Activated T-cell treated with anti-CD3 and anti-CD28 coated beads, Interleukin-2, amount 50 U/mL, for 72 hours (primary cell): ENCODE measurements at regions not wholly inside any gene's neighbourhood (a gene's known extent, or its start where the extent isn't known, plus 50 kb on each side); places are given as distances from the start of the nearest gene placed in this dataset.

Source experiments
- ATAC-seq, 2 donors: fragments of 150-1000 bp; cut with Tn5 transposase; replicated peaks in 1 of 2; 2 replicates each; pipeline ENCODE4 v1.10.0; 2021; ENCODE audit warnings: moderate library complexity in 2 of 2, mild to moderate bottlenecking in 1 of 2
- DNase-seq, 2 donors: peaks; one replicate each; pipeline ENCODE4 v3.0.0; 2021 to 2022; ENCODE audit warnings: mixed read lengths in 1 of 2
- H3K27ac Mint-ChIP-seq: one replicate; pipeline ENCODE4 v1.8.0; 2022; ENCODE audit warnings: mild to moderate bottlenecking, moderate library complexity, mixed read lengths
- H3K27me3 Mint-ChIP-seq: one replicate; pipeline ENCODE4 v1.8.0; 2022; ENCODE audit warnings: low read depth, mixed read lengths
- H3K36me3 Mint-ChIP-seq, 2 donors: one replicate each; pipeline ENCODE4 v1.8.0; 2022; ENCODE audit warnings: mixed read lengths in 2 of 2, mild to moderate bottlenecking in 1 of 2; ENCODE audit not compliant: insufficient read depth in 2 of 2
- H3K4me1 Mint-ChIP-seq: one replicate; pipeline ENCODE4 v1.8.0; 2022; ENCODE audit warnings: low read depth, mixed read lengths
- H3K4me3 Mint-ChIP-seq, 2 donors: one replicate each; pipeline ENCODE4 v1.8.0; 2022; ENCODE audit warnings: mild to moderate bottlenecking in 2 of 2, mixed read lengths in 2 of 2, moderate library complexity in 2 of 2
- H3K9me3 Mint-ChIP-seq, 2 donors: one replicate each; pipeline ENCODE4 v1.8.0; 2022; ENCODE audit warnings: mixed read lengths in 2 of 2

GRCh38 chr2:66854298-66854697, 419.4 kb downstream of the MEIS1 start:
- Mint-ChIP-seq H3K4me1 (no peaks in the 10 kb centered on the region), H3K36me3 (peaks cover 0 to 2% of the 10 kb centered on the region in 2 donors), H3K9me3 (peaks cover 5 to 6% of the 10 kb centered on the region in 2 donors), H3K4me3 (no peak overlapping the region), H3K27me3 (no peaks in the 10 kb centered on the region), H3K27ac (no peak overlapping the region)
- ATAC-seq (no peak), DNase-seq (no peak)

GRCh38 chr2:66862885-66863650, 428.1 kb downstream of the MEIS1 start:
- Mint-ChIP-seq H3K4me1 (no peaks in the 10 kb centered on the region), H3K27me3 (no peaks in the 10 kb centered on the region), H3K36me3 (no peaks in the 10 kb centered on the region), H3K9me3 (no peaks in the 10 kb centered on the region), H3K27ac (no peak overlapping the region), H3K4me3 (no peak overlapping the region)
- DNase-seq (no peak), ATAC-seq (no peak)

- Mint-ChIP-seq H3K36me3 (peaks cover 0 to 2% of the 10 kb centered on the region in 2 donors), H3K4me1 (no peaks in the 10 kb centered on the region), H3K4me3 (no peak overlapping the region), H3K27me3 (no peaks in the 10 kb centered on the region), H3K27ac (no peak overlapping the region), H3K9me3 (peaks cover 5 to 8% of the 10 kb centered on the region in 2 donors)
- ATAC-seq (no peak), DNase-seq (no peak)
Observed at GRCh38 chr2:66865161-66865560, 430.2 kb downstream of the MEIS1 start.

GRCh38 chr2:66866331-66867062, 431.6 kb downstream of the MEIS1 start:
- no peaks in the 10 kb centered on the region for H3K4me1 Mint-ChIP-seq
- DNase-seq (no peak), ATAC-seq (no peak)
- H3K36me3 Mint-ChIP-seq: peaks cover 0 to 2% of the 10 kb centered on the region in 2 donors
- H3K27me3 Mint-ChIP-seq: no peaks in the 10 kb centered on the region
- no peak overlapping the region for H3K27ac Mint-ChIP-seq
- H3K9me3 Mint-ChIP-seq: peaks cover 5 to 8% of the 10 kb centered on the region in 2 donors
- H3K4me3 Mint-ChIP-seq: no peak overlapping the region

- Mint-ChIP-seq H3K27me3 (no peaks in the 10 kb centered on the region), H3K4me1 (no peaks in the 10 kb centered on the region), H3K4me3 (no peak overlapping the region), H3K9me3 (peaks cover 5 to 8% of the 10 kb centered on the region in 2 donors), H3K27ac (no peak overlapping the region), H3K36me3 (peaks cover 0 to 2% of the 10 kb centered on the region in 2 donors)
- DNase-seq (no peak), ATAC-seq (no peak)
Observed at GRCh38 chr2:66867063-66867441, 432.1 kb downstream of the MEIS1 start.

DNA sequence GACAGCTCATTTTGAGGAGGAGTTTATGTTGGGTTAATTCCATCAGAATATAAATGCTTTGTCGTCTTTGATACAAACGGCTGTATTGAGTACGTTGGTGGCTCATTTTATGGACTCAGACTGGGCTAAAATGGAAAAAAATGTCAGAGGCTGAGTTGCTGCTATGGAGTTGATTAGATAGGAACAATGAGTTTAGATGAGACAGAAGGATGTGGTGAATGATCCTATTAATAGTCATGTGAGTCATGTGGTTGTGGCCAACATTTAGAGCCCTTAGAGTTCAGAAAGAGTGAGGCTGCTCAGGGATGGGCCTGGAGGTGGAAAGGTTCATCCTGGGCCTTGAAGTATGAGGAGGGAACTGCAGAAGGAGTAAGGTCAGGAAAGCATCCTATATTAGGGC, 434.2 kb downstream of the MEIS1 start:
- H3K9me3 Mint-ChIP-seq: peaks cover 5 to 8% of the 10 kb centered on the region in 2 donors
- H3K36me3 Mint-ChIP-seq: peaks cover 0 to 2% of the 10 kb centered on the region in 2 donors
- no peak overlapping the region for H3K4me3 Mint-ChIP-seq
- no peak overlapping the region for H3K27ac Mint-ChIP-seq
- no peaks in the 10 kb centered on the region for H3K4me1 Mint-ChIP-seq
- DNase-seq (no peak), ATAC-seq (no peak)
- no peaks in the 10 kb centered on the region for H3K27me3 Mint-ChIP-seq

DNA sequence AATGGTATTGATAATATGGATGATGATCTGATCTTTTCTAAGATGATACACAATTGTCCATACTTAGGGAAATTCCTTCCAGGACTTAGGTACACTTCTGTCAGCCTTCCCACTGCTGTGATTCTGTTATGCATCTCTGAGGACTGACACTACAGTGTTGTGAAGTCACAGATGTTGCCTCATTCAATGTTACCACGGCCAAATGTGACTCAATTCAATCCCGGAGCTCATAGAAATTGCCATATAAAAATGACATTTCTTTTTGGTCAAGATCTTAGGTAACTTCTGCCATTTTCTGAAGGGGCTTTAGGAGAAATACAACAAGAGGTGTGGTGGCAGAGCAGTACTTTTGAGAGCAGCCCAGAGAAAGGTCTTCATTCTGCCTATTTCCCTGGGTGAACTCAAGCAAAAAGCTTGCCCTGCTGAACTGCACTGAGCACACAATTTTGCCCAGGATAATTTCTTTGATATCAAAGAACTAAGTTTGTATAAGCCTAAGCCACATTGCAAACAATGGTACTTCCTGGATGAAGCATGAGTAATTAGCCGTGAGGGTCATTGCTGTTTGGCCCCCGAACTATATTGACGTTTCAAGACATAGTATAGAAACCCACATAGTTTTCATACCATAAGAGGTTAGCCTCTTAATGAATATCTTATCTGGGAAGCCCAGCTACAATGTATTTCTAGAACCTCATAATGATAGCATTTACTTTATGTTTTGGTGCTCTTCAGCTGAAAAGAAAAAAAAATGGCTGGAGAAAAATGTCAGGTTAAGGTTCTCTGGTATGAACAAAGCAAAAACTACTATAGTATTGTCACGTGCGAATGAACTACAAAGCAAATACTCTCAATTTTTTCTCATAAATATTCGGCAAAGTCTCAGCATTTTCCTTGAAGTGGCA, 437.4 kb downstream of the MEIS1 start:
- DNase-seq: no peak
- no peak overlapping the region for H3K4me3 Mint-ChIP-seq
- H3K27ac Mint-ChIP-seq: no peak overlapping the region
- peaks cover 0 to 2% of the 10 kb centered on the region in 2 donors for H3K36me3 Mint-ChIP-seq
- H3K27me3 Mint-ChIP-seq: no peaks in the 10 kb centered on the region
- no peaks in the 10 kb centered on the region for H3K4me1 Mint-ChIP-seq
- no peak for ATAC-seq
- peaks cover 5 to 10% of the 10 kb centered on the region in 2 donors for H3K9me3 Mint-ChIP-seq

DNA sequence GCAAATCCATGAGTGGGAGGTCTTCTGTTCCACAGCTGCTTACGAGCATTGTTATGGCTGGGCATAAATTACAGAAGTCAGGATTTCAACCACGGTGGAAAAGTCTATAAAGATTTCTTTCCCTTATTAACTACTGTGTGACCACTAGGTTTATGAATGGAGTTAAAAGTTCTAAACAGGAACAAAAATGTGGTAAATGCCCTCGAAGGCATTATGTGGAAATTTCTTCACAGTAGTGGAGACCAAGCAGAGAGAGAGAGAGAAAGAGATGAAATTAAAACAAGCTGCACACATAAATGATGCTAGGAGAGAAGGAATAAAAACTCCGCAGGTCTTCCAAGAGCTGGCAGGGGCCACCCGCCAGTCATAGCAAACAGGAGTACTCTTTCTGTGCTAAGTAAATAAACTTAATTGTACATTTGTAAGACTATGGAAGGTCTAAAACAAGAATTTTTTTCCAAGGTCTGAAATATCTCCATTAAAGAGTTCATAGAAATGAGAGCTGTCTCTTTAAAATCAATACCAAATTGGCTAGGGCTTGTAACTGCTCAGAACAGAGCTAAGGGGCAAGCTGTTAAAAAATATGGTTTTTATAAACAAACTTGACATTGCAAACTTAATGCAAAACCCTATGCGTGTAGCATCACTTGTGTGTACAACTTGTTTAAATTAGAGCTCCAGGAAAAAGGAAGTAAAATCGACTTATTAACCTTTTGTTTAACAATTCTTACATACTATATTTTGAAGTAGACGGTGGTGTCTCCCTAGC, 438.2 kb downstream of the MEIS1 start:
- H3K4me1 Mint-ChIP-seq: no peaks in the 10 kb centered on the region
- H3K27ac Mint-ChIP-seq: no peak overlapping the region
- ATAC-seq (no peak), DNase-seq (no peak)
- no peaks in the 10 kb centered on the region for H3K27me3 Mint-ChIP-seq
- peaks cover 0 to 1% of the 10 kb centered on the region in 2 donors for H3K36me3 Mint-ChIP-seq
- H3K4me3 Mint-ChIP-seq: no peak overlapping the region
- peaks cover 5 to 9% of the 10 kb centered on the region in 2 donors for H3K9me3 Mint-ChIP-seq

DNA sequence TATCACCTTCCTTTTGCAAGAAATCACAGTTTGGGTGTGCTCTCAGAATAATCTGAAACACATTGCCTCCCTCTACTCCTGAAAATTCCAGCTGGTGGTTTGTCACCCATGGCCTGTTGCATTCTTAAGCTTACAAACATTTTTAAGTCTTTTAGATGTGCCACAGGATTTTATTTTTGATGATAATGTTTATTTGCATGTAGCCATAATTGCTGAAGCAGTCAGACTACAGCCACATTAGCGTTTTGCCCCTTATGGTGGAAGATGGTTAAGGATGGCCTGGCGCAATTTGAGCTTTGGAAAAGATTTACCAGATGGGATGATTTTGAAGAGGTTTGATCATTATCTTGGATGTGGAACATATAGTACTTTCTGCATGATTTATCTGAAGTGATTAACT, 439.5 kb downstream of the MEIS1 start:
- H3K27me3 Mint-ChIP-seq: no peaks in the 10 kb centered on the region

GRCh38 chr2:66875941-66876462, 441.1 kb downstream of the MEIS1 start:
- Mint-ChIP-seq H3K36me3 (no peaks in the 10 kb centered on the region), H3K27ac (no peak overlapping the region), H3K4me3 (no peak overlapping the region)

More for the DNA sequence above, 439.5 kb downstream of the MEIS1 start:
- peaks cover 2% of the 10 kb centered on the region in 2 donors for H3K9me3 Mint-ChIP-seq
- no peak for DNase-seq
- no peak overlapping the region for H3K27ac Mint-ChIP-seq
- no peak overlapping the region for H3K4me3 Mint-ChIP-seq
- ATAC-seq: no peak
- H3K36me3 Mint-ChIP-seq: no peaks in the 10 kb centered on the region
- H3K4me1 Mint-ChIP-seq: no peaks in the 10 kb centered on the region

GRCh38 chr2:66885775-66886383, 451.0 kb downstream of the MEIS1 start:
- ATAC-seq (no peak), DNase-seq (no peak)
- Mint-ChIP-seq H3K36me3 (no peaks in the 10 kb centered on the region), H3K27ac (no peak overlapping the region), H3K27me3 (no peaks in the 10 kb centered on the region), H3K9me3 (peaks cover 6% of the 10 kb centered on the region in 2 donors), H3K4me1 (no peaks in the 10 kb centered on the region), H3K4me3 (no peak overlapping the region)

More at GRCh38 chr2:66875941-66876462, 441.1 kb downstream of the MEIS1 start:
- Mint-ChIP-seq H3K27me3 (no peaks in the 10 kb centered on the region), H3K9me3 (peaks cover 0 to 2% of the 10 kb centered on the region in 2 donors), H3K4me1 (no peaks in the 10 kb centered on the region)
- no peak for DNase-seq
- ATAC-seq: no peak

DNA sequence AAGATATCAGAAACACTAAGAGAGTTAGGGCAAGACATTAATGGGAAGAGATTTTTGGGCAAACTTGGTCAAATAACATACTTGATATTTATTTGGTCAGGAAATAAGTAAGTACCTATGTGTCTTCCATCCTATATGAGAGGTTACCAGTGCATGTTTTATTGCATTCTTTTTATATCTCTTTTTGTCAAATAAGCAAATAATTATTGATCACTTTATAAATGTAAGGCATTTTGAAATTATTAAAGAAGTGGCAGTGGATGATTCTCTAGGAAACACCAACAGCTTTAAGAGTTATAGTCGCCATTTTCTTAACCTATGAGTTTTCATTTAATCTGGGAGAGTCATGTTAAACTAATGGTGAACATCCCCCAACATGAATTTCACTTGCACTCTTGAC, 453.3 kb downstream of the MEIS1 start:
- no peaks in the 10 kb centered on the region for H3K36me3 Mint-ChIP-seq
- no peak for DNase-seq
- H3K27ac Mint-ChIP-seq: no peak overlapping the region
- no peak for ATAC-seq
- H3K9me3 Mint-ChIP-seq: peaks cover 4 to 6% of the 10 kb centered on the region in 2 donors
- no peaks in the 10 kb centered on the region for H3K4me1 Mint-ChIP-seq
- no peak overlapping the region for H3K4me3 Mint-ChIP-seq
- no peaks in the 10 kb centered on the region for H3K27me3 Mint-ChIP-seq
